SU-DHL-6 (cell line): ENCODE measurements at regions not wholly inside any gene's neighbourhood (a gene's known extent, or its start where the extent isn't known, plus 50 kb on each side); places are given as distances from the start of the nearest gene placed in this dataset.

Source experiments
- H2AFZ ChIP-seq: fragments of 200-600 bp; sonication (generic); 2 replicates; pipeline ENCODE4 v1.6.1; 2014; ENCODE audit warnings: low read depth, mild to moderate bottlenecking, moderate library complexity, mixed read lengths, antibody characterized with exemption, low read length; ENCODE audit not compliant: severe bottlenecking
- H3F3A ChIP-seq: fragments of 200-600 bp; shearing (Covaris generic); 2 replicates; pipeline ENCODE4 v1.6.0; 2016; ENCODE audit warnings: antibody characterized with exemption, mild to moderate bottlenecking; ENCODE audit not compliant: insufficient read depth
- H3K27ac ChIP-seq: fragments of 200-600 bp; sonication (generic); 2 replicates; pipeline ENCODE4 v1.5.1; 2016; ENCODE audit warnings: low read depth, mild to moderate bottlenecking, low read length, moderate library complexity, mixed read lengths
- H3K27me3 ChIP-seq: fragments of 200-600 bp; sonication (generic), shearing (Covaris generic); 2 replicates; pipeline ENCODE4 v1.6.0; 2014; ENCODE audit warnings: mild to moderate bottlenecking, low read length
- H3K36me3 ChIP-seq: fragments of 200-600 bp; sonication (generic); 2 replicates; pipeline ENCODE4 v1.6.1; 2014; ENCODE audit warnings: mild to moderate bottlenecking, low read length, mixed read lengths
- H3K4me2 ChIP-seq: fragments of 300-600, 200-600 bp; shearing (Covaris generic), sonication (generic); 2 replicates; pipeline ENCODE4 v1.6.0; 2014; ENCODE audit warnings: low read length, low read depth, mild to moderate bottlenecking; ENCODE audit not compliant: poor library complexity, severe bottlenecking
- H3K4me3 ChIP-seq: fragments of 200-600 bp; sonication (generic); 2 replicates; pipeline ENCODE4 v1.5.1; 2014; ENCODE audit warnings: antibody characterized with exemption, low read length, mild to moderate bottlenecking, mixed read lengths; ENCODE audit not compliant: insufficient read depth, poor library complexity, severe bottlenecking
- H3K79me2 ChIP-seq: fragments of 200-600 bp; sonication (generic); 2 replicates; pipeline ENCODE4 v1.6.1; 2014; ENCODE audit warnings: mild to moderate bottlenecking, low read length, moderate library complexity; ENCODE audit not compliant: insufficient read depth
- H3K9ac ChIP-seq: fragments of 200-600 bp; sonication (generic); 2 replicates; pipeline ENCODE4 v1.7.0; 2014; ENCODE audit warnings: mild to moderate bottlenecking, low read length
- H3K9me2 ChIP-seq: fragments of 200-600 bp; sonication (generic); replicated peaks from 2 replicates; pipeline ENCODE4 v1.6.1; 2014; ENCODE audit warnings: low read length; ENCODE audit not compliant: insufficient read depth
- H3K9me3 ChIP-seq: fragments of 200-600 bp; sonication (generic); 2 replicates; pipeline ENCODE4 v1.6.1; 2014; ENCODE audit warnings: low read length, mixed read lengths; ENCODE audit not compliant: insufficient read depth
- H4K20me1 ChIP-seq: fragments of 200-600 bp; sonication (generic); 2 replicates; pipeline ENCODE4 v1.6.1; 2014; ENCODE audit warnings: low read depth, mild to moderate bottlenecking, antibody characterized with exemption, low read length, moderate library complexity, mixed read lengths
- EZH2phosphoT487 ChIP-seq: fragments of 200-600 bp; sonication (generic), shearing (Covaris generic); conservative IDR thresholded peaks from 2 replicates; pipeline ENCODE4 v1.6.1; 2018; ENCODE audit warnings: mild to moderate bottlenecking, antibody characterized with exemption, low read length, moderate library complexity, mixed read lengths
- TF ChIP-seq, protein P1 (sequence below): fragments of 200-600 bp; sonication (generic); IDR thresholded peaks from one replicate; pipeline ENCODE4 v1.5.1; 2017; ENCODE audit warnings: antibody characterized with exemption, mild to moderate bottlenecking, low read length, moderate library complexity; ENCODE audit not compliant: insufficient read depth, poor library complexity, severe bottlenecking

DNA sequence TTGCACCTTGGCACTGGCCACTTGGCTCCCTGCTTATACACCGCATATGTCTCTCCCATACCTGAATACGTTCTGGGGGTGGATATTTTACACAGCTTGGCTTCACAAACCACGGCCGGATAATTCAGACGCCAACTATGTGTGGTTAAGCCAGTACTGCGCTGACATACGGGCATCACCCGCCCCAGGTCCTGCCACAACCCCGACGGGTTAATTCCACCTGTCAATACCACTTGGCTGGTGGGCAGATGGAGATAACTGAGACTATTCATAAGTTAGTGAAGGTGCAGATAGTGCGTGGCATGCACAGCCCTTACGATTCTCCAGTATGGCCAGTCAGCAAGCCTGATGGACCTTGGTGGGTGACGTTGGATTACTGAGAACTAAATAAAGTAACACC lies 696.3 kb upstream of the AGA start:
- Histone ChIP-seq H3K4me3 (no peak overlapping the region), H3K27me3 (no peaks in the 10 kb centered on the region), H3K9ac (no peak overlapping the region), H4K20me1 (no peaks in the 10 kb centered on the region), H3K9me2 (no peaks in the 10 kb centered on the region), H3K9me3 (no peaks in the 10 kb centered on the region), H3K36me3 (no peaks in the 10 kb centered on the region), H2AFZ (no peak overlapping the region), H3K4me2 (no peak overlapping the region), H3K79me2 (no peaks in the 10 kb centered on the region), H3F3A (no peaks in the 10 kb centered on the region), H3K27ac (no peak overlapping the region)
- TF ChIP-seq EZH2phosphoT487, result no peak
- TF ChIP-seq, protein P1, sequence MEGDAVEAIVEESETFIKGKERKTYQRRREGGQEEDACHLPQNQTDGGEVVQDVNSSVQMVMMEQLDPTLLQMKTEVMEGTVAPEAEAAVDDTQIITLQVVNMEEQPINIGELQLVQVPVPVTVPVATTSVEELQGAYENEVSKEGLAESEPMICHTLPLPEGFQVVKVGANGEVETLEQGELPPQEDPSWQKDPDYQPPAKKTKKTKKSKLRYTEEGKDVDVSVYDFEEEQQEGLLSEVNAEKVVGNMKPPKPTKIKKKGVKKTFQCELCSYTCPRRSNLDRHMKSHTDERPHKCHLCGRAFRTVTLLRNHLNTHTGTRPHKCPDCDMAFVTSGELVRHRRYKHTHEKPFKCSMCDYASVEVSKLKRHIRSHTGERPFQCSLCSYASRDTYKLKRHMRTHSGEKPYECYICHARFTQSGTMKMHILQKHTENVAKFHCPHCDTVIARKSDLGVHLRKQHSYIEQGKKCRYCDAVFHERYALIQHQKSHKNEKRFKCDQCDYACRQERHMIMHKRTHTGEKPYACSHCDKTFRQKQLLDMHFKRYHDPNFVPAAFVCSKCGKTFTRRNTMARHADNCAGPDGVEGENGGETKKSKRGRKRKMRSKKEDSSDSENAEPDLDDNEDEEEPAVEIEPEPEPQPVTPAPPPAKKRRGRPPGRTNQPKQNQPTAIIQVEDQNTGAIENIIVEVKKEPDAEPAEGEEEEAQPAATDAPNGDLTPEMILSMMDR, result no peak

DNA sequence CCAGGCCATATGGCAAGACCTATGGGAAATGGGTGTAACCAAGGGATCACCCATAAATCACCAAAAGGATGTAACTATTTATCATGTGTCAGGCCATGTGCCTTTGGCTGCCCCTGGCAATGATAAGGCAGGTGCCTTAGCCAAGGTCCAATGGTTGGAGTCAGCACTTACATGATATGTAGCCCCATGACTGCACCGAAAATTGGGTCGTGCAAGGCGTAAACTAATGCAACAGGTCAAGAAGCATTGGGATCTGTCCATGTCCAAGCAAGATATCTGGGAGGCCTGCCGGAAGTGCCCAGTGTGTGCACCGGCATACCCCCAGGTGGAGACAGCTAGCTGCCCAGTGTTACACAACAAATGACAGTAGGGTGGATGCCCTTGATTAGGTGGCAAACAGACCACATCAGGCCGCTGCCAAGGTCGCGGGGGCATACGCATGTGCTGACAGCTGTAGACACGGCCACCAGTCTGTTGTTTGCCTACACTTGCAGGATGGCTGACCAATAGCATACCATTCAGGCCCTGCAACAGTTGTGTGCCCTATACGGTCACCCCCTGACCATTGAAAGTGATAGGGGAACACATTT lies 698.2 kb upstream of the AGA start:
- no peak overlapping the region for H3K9ac ChIP-seq
- H3K36me3 ChIP-seq, result no peaks in the 10 kb centered on the region
- TF ChIP-seq, protein P1, result no peak
- TF ChIP-seq EZH2phosphoT487, result no peak
- no peaks in the 10 kb centered on the region for H3K27me3 ChIP-seq
- no peak overlapping the region for H3K27ac ChIP-seq
- H4K20me1 ChIP-seq, result no peaks in the 10 kb centered on the region
- no peaks in the 10 kb centered on the region for H3F3A ChIP-seq
- H3K79me2 ChIP-seq, result no peaks in the 10 kb centered on the region
- H3K9me3 ChIP-seq, result no peaks in the 10 kb centered on the region
- H3K9me2 ChIP-seq, result no peaks in the 10 kb centered on the region
- no peak overlapping the region for H3K4me3 ChIP-seq
- no peak overlapping the region for H2AFZ ChIP-seq
- no peak overlapping the region for H3K4me2 ChIP-seq

DNA sequence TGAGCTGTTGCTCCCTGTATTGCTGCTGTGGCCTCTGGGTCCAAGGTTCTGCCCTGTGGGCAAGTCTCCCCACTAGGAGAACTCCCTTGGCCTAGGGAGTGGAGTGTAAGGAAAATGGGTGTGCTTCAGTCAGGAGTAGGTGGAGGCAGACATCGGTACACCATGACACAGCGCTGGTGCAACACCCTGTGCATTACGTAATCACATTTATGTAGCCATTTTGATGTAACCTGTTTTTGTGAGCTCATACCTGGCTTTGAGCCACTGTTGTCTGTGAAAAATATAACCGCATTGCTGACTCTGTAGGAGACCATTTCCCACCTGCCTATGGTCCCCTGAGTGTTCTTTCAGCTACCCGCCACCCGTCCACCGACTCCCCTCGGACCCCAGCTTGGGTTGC lies 700.5 kb upstream of the AGA start:
- H3K9me3 ChIP-seq, result no peaks in the 10 kb centered on the region
- no peaks in the 10 kb centered on the region for H3K9me2 ChIP-seq
- no peaks in the 10 kb centered on the region for H3K27me3 ChIP-seq
- no peaks in the 10 kb centered on the region for H3K36me3 ChIP-seq
- TF ChIP-seq, protein P1, result no peak
- no peak overlapping the region for H3K9ac ChIP-seq
- no peak overlapping the region for H3K27ac ChIP-seq
- no peak overlapping the region for H3K4me3 ChIP-seq
- H3K79me2 ChIP-seq, result no peaks in the 10 kb centered on the region
- no peak overlapping the region for H2AFZ ChIP-seq
- H4K20me1 ChIP-seq, result no peaks in the 10 kb centered on the region
- no peak overlapping the region for H3K4me2 ChIP-seq
- H3F3A ChIP-seq, result no peaks in the 10 kb centered on the region
